Activated CD4-positive, alpha-beta T cell treated with anti-CD3 and anti-CD28 coated beads, Interleukin-2, amount 10 ng/mL, durations not matched to agents 7 days and 5 days (primary cell): ENCODE measurements at regions not wholly inside any gene's neighbourhood (a gene's known extent, or its start where the extent isn't known, plus 50 kb on each side); places are given as distances from the start of the nearest gene placed in this dataset.

Experiments
- CTCF ChIA-PET: fragments of 350-600 bp; sonication (Branson Sonifier 250); formaldehyde crosslinking; loops from one replicate; lab custom pipeline; 2021; ENCODE audit warnings: antibody characterized with exemption; lab: Charles Lee
- POLR2A ChIA-PET: fragments of 350-600 bp; sonication (Branson Sonifier 250); formaldehyde crosslinking; loops from one replicate; lab custom pipeline; 2021; ENCODE audit warnings: antibody characterized with exemption; lab: Charles Lee
- DNase-seq: peaks from one replicate; pipeline ENCODE4 v3.0.0-alpha.2; 2020
- H3K27ac Mint-ChIP-seq: one replicate; pipeline ENCODE4 v1.8.0; 2021; ENCODE audit warnings: mild to moderate bottlenecking, moderate library complexity, mixed read lengths
- H3K27me3 Mint-ChIP-seq: one replicate; pipeline ENCODE4 v1.8.0; 2021; ENCODE audit warnings: mixed read lengths
- H3K36me3 Mint-ChIP-seq: one replicate; pipeline ENCODE4 v1.8.0; 2021; ENCODE audit warnings: low read depth, mixed read lengths
- H3K4me1 Mint-ChIP-seq: one replicate; pipeline ENCODE4 v1.8.0; 2021; ENCODE audit warnings: mixed read lengths
- H3K4me3 Mint-ChIP-seq: one replicate; pipeline ENCODE4 v1.8.0; 2021; ENCODE audit warnings: mild to moderate bottlenecking, moderate library complexity, mixed read lengths
- H3K9me3 Mint-ChIP-seq: one replicate; pipeline ENCODE4 v1.8.0; 2021; ENCODE audit warnings: mixed read lengths

GRCh38 chr15:100703032-100703578, 100.7 kb downstream of the ASB7 start:
- ChIA-PET CTCF (interaction anchor here (0.6 kb wide), 1 partner anchor 91 kb away, joined by 3 read pairs; no protein-coding TSS in a partner anchor), POLR2A (no interaction called here)
- peaks cover 8% of the 10 kb centered on the region for H3K9me3 Mint-ChIP-seq
- no peak for DNase-seq
- H3K27ac Mint-ChIP-seq, result no peak overlapping the region
- H3K36me3 Mint-ChIP-seq, result no peaks in the 10 kb centered on the region
- peaks cover 14% of the 10 kb centered on the region for H3K27me3 Mint-ChIP-seq
- peaks cover 7% of the 10 kb centered on the region for H3K4me1 Mint-ChIP-seq
- H3K4me3 Mint-ChIP-seq, result no peak overlapping the region

- DNase-seq, result no peak
- POLR2A ChIA-PET, result no interaction called here
- CTCF ChIA-PET, result no interaction called here
- Mint-ChIP-seq H3K27me3 (peaks cover 12% of the 10 kb centered on the region), H3K36me3 (no peaks in the 10 kb centered on the region), H3K9me3 (peaks cover 10% of the 10 kb centered on the region), H3K4me3 (no peak overlapping the region), H3K4me1 (peaks cover 7% of the 10 kb centered on the region), H3K27ac (no peak overlapping the region)
Observed at GRCh38 chr15:100703671-100704070, 101.3 kb downstream of the ASB7 start.

- H3K4me3 Mint-ChIP-seq, result no peak overlapping the region
- peaks cover 7% of the 10 kb centered on the region for H3K4me1 Mint-ChIP-seq
- ChIA-PET CTCF (no interaction called here), POLR2A (no interaction called here)
- peaks cover 10% of the 10 kb centered on the region for H3K9me3 Mint-ChIP-seq
- DNase-seq, result no peak
- peaks cover 12% of the 10 kb centered on the region for H3K27me3 Mint-ChIP-seq
- no peak overlapping the region for H3K27ac Mint-ChIP-seq
- H3K36me3 Mint-ChIP-seq, result no peaks in the 10 kb centered on the region
Observed at GRCh38 chr15:100704281-100705055, 102.1 kb downstream of the ASB7 start.

- H3K4me1 Mint-ChIP-seq, result peaks cover 7% of the 10 kb centered on the region
Observed at GRCh38 chr15:100705065-100705464, 102.7 kb downstream of the ASB7 start.

GRCh38 chr15:100705841-100706240, 103.5 kb downstream of the ASB7 start:
- Mint-ChIP-seq H3K9me3 (peaks cover 10% of the 10 kb centered on the region), H3K4me1 (peaks cover 7% of the 10 kb centered on the region), H3K36me3 (no peaks in the 10 kb centered on the region), H3K27me3 (peaks cover 12% of the 10 kb centered on the region), H3K4me3 (no peak overlapping the region), H3K27ac (no peak overlapping the region)
- no peak for DNase-seq
- POLR2A ChIA-PET, result no interaction called here
- CTCF ChIA-PET, result no interaction called here

More at GRCh38 chr15:100705065-100705464, 102.7 kb downstream of the ASB7 start:
- CTCF ChIA-PET, result no interaction called here
- POLR2A ChIA-PET, result no interaction called here
- H3K27ac Mint-ChIP-seq, result no peak overlapping the region
- H3K9me3 Mint-ChIP-seq, result peaks cover 10% of the 10 kb centered on the region
- H3K27me3 Mint-ChIP-seq, result peaks cover 12% of the 10 kb centered on the region
- H3K4me3 Mint-ChIP-seq, result no peak overlapping the region
- H3K36me3 Mint-ChIP-seq, result no peaks in the 10 kb centered on the region
- DNase-seq, result no peak

GRCh38 chr15:100707229-100707628, 104.8 kb downstream of the ASB7 start:
- Mint-ChIP-seq H3K27ac (no peak overlapping the region), H3K27me3 (peaks cover 6% of the 10 kb centered on the region), H3K36me3 (no peaks in the 10 kb centered on the region), H3K4me1 (peaks cover 7% of the 10 kb centered on the region), H3K4me3 (no peak overlapping the region), H3K9me3 (peaks cover 10% of the 10 kb centered on the region)
- DNase-seq, result no peak
- ChIA-PET POLR2A (no interaction called here), CTCF (no interaction called here)

GRCh38 chr15:100708916-100709315, 106.5 kb downstream of the ASB7 start:
- H3K4me3 Mint-ChIP-seq, result no peak overlapping the region
- H3K27ac Mint-ChIP-seq, result no peak overlapping the region
- H3K36me3 Mint-ChIP-seq, result no peaks in the 10 kb centered on the region
- ChIA-PET CTCF (no interaction called here), POLR2A (no interaction called here)
- peaks cover 6% of the 10 kb centered on the region for H3K9me3 Mint-ChIP-seq
- DNase-seq, result no peak
- H3K4me1 Mint-ChIP-seq, result peaks cover under 1% of the 10 kb centered on the region
- H3K27me3 Mint-ChIP-seq, result peaks cover 4% of the 10 kb centered on the region

- Mint-ChIP-seq H3K27ac (no peak overlapping the region), H3K4me3 (no peak overlapping the region), H3K27me3 (peaks cover 4% of the 10 kb centered on the region), H3K36me3 (no peaks in the 10 kb centered on the region), H3K4me1 (no peaks in the 10 kb centered on the region), H3K9me3 (peaks cover 6% of the 10 kb centered on the region)
- DNase-seq, result no peak
- ChIA-PET POLR2A (no interaction called here), CTCF (interaction anchor here (0.8 kb wide), 1 partner anchor 51 kb away, joined by 3 read pairs; no protein-coding TSS in a partner anchor)
Observed at GRCh38 chr15:100710222-100710621, 107.8 kb downstream of the ASB7 start.

- H3K27me3 Mint-ChIP-seq, result peaks cover 4% of the 10 kb centered on the region
- H3K4me1 Mint-ChIP-seq, result no peaks in the 10 kb centered on the region
- no peak overlapping the region for H3K27ac Mint-ChIP-seq
Observed at GRCh38 chr15:100710744-100711515, 108.5 kb downstream of the ASB7 start.

GRCh38 chr15:100711516-100712021, 109.2 kb downstream of the ASB7 start:
- H3K36me3 Mint-ChIP-seq, result no peaks in the 10 kb centered on the region
- ChIA-PET POLR2A (no interaction called here), CTCF (no interaction called here)
- no peak for DNase-seq
- H3K27me3 Mint-ChIP-seq, result peaks cover 4% of the 10 kb centered on the region
- H3K9me3 Mint-ChIP-seq, result peaks cover 6% of the 10 kb centered on the region
- H3K27ac Mint-ChIP-seq, result no peak overlapping the region
- H3K4me1 Mint-ChIP-seq, result no peaks in the 10 kb centered on the region
- H3K4me3 Mint-ChIP-seq, result no peak overlapping the region

More at GRCh38 chr15:100710744-100711515, 108.5 kb downstream of the ASB7 start:
- CTCF ChIA-PET, result interaction anchor here (0.8 kb wide), 1 partner anchor 52 kb away, joined by 3 read pairs; no protein-coding TSS in a partner anchor
- Mint-ChIP-seq H3K4me3 (no peak overlapping the region), H3K9me3 (peaks cover 6% of the 10 kb centered on the region), H3K36me3 (no peaks in the 10 kb centered on the region)
- POLR2A ChIA-PET, result no interaction called here
- no peak for DNase-seq

- peaks cover 4% of the 10 kb centered on the region for H3K27me3 Mint-ChIP-seq
- DNase-seq, result no peak
- H3K27ac Mint-ChIP-seq, result no peak overlapping the region
- H3K4me3 Mint-ChIP-seq, result no peak overlapping the region
- peaks cover 6% of the 10 kb centered on the region for H3K9me3 Mint-ChIP-seq
- no peaks in the 10 kb centered on the region for H3K36me3 Mint-ChIP-seq
- CTCF ChIA-PET, result no interaction called here
- no peaks in the 10 kb centered on the region for H3K4me1 Mint-ChIP-seq
- POLR2A ChIA-PET, result no interaction called here
Observed at GRCh38 chr15:100712226-100712625, 109.8 kb downstream of the ASB7 start.

- POLR2A ChIA-PET, result no interaction called here
- no peaks in the 10 kb centered on the region for H3K4me1 Mint-ChIP-seq
- no peak overlapping the region for H3K4me3 Mint-ChIP-seq
- CTCF ChIA-PET, result no interaction called here
- no peak for DNase-seq
- no peaks in the 10 kb centered on the region for H3K36me3 Mint-ChIP-seq
- peaks cover 2% of the 10 kb centered on the region for H3K9me3 Mint-ChIP-seq
- no peak overlapping the region for H3K27ac Mint-ChIP-seq
- peaks cover 4% of the 10 kb centered on the region for H3K27me3 Mint-ChIP-seq
Observed at GRCh38 chr15:100713163-100713867, 110.9 kb downstream of the ASB7 start.
